ENCODE measurements at regions not wholly inside any gene's neighbourhood (a gene's known extent, or its start where the extent isn't known, plus 50 kb on each side); places are given as distances from the start of the nearest gene placed in this dataset.

DNA sequence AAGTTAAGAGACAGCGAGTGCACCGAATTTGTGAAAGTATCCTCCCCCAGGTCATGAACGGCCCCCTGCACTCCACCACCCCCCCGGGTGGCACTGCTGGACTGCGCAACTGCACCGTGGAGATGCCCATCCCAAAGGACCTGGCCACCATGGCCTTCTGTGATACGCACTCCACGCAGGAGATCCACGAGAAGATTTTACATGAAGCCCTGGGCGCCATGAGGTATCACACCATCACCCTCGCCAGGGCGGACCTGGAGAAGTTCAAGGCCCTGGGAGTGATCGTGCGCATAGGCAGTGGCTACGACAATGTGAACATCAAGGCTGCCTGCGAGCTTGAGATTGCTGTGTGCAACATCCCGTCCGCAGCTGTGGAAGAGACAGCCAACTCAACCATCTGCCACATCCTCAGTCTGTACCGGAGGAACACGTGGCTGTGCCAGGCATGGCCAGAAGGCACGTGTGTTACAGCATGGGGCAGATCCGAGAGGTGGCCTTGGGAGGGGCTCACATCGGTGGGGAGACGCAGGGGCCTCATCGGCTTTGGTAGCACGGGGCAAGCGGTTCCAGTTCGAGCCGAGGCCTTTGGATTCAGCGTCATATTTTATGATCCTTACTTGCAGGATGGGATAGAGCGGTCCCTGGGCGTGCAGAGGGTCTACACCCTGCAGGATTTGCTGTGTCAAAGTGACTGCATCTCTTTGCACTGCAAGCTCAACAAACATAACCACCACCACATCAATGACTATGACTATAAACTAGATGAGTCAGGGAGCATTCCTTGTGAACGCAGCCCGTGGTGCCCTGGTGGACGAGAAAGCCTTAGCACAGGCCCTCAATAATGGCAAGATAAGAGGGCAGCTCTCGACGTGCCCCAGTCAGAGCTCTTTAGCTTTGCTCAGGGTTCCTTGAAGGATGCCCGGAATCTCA is 290.8 kb upstream of the MC4R start:
- DNase-seq (ENCODE audit: low read depth): no peak

DNA sequence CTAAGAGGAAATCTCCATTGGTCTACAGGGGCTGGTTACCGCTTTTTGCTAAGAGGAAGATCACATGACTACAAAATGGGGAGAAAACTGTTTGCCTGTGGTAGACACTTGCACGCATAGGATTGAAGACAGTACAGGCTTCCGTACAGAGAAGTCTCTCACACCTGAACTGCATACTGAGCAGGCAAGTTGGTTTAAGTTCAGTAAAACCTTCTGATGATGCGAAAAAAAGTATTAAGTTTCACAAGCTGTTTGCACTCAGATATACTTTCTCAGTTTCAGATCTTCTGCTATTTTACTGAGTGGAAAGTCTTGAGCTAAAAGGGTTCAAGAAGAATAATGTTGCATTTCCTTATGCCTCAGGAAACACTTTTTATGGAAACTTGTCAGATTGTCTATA is 292.2 kb upstream of the MC4R start:
- DNase-seq (ENCODE audit: low read depth): no peak

DNA sequence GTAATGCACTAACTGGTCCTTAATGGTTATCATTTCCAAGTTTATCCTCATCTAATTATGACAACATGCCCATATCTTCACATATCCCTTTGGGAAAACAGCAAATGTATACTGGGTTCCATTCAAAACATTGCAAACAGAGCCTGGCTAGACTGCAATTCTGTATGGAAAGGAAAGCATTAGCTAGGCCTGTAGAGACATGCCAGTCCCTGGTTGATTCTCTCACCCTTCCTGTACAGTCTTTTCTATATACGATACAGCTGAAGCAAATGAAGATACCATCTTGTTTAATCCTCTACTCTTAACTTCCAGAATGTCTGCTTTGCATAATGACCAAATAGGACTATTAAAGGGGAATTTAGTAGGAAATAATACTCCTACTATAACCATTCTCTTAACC is 294.4 kb upstream of the MC4R start:
- DNase-seq (ENCODE audit: low read depth): no peak

DNA sequence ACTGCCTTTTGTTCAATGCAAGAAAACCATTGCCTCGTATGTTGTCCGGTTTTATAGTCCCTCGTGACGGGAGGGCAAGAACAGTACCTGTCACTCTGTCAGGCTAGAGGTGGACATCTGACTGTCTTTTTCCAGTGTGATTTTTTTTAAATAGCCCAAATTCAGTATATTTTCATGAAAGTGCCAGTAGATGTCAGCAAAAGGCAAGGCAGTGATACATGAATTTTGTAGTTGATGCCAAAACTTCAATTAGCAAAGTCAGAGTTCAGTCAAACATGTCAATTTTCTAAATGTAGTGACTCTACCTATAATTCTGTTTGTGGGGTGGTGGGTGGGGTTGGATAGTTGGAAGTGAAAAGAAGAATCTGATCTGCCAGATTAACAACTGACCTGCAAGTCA is 296.0 kb upstream of the MC4R start:
- no peak for DNase-seq (ENCODE audit: low read depth)

DNA sequence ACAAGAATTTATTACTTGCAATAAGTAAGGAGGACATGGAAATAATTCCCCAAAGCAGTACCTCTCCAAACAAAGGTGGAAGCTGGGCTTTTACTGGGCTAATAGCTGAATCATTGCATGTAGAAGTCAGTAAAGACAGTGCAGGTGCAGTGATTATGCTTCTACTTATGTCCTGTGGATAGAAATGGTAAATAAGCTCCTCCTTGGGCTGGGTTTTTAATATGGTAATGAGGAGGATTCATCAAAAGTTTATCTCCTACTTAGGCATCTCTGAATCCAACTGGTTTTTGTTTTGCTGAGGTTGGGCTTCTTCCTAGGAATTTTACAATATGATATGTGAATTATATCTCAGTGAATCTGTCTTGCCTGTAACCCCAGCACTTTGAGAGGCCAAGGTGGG is 297.4 kb upstream of the MC4R start:
- no peak for DNase-seq (ENCODE audit: low read depth)

GRCh38 chr18:60671021-60671420 is 298.4 kb upstream of the MC4R start:
- no peak for DNase-seq (ENCODE audit: low read depth)

DNA sequence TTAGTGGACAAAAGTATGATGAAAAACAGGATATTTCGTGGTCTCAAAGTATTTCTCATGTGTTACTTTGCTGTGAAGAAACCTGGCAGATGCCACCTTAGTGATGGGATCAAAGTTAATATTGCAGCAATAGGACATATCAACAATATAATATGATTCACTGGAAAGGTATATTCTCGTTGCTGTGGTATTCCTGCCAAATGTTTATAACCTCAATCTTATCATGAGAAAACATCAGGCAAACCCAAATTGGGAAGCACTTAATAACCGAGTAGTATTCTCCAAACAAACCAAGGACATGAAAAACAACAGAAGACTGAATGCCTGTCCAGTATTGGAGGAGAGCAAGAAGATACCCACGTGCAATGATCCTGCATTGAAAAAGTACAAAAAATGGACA is 302.6 kb upstream of the MC4R start:
- no peak for DNase-seq (ENCODE audit: low read depth)

GRCh38 chr18:60675801-60676200 is 303.2 kb upstream of the MC4R start:
- no peak for DNase-seq (ENCODE audit: low read depth)

- DNase-seq (ENCODE audit: low read depth): no peak
Measured at GRCh38 chr18:60676815-60677214, 304.2 kb upstream of the MC4R start.

- no peak for DNase-seq (ENCODE audit: low read depth)
Measured at GRCh38 chr18:60684843-60685513, 312.4 kb upstream of the MC4R start.

DNA sequence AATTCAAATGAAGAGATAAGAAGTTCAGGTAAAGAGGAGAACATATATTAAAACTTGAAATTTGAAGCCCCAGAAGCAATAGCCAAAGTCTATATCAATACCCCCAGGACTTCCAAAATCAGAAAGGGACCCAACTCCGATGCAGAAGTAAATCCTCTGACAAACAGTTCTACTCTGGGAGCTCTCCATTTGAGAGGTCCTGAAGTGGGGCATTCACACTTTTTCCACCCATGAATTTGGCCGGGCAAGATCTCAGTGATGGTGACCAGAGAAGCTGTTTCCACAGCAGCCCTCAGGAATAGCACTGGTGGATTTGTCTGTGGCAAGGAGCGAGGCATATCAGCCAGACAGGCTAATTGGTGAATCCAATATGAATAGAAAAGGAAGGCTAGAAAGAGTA is 313.6 kb upstream of the MC4R start:
- no peak for DNase-seq (ENCODE audit: low read depth)

- DNase-seq (ENCODE audit: low read depth): no peak
Measured at GRCh38 chr18:60691061-60691460, 318.5 kb upstream of the MC4R start.

DNA sequence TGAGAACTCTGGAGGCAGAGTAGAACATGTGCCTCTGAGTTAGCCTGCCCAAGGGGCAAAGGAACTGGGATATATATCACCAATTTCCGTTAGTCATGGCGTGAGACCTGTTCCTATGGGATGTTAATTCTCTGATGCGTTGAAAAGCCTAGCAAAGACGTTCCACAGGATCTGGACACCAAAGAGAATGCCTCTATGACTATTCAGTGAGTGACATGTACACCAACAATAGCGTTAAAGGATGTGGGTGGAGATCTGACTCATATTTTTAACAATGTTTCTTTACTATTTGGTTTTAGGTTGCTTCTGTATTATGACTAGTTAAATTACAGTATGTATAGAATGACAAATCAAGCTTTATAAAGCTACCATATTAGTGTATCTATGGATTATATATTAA is 320.9 kb upstream of the MC4R start:
- peak; percentile 73 for DNase-seq (ENCODE audit: low read depth)

- no peak for DNase-seq (ENCODE audit: low read depth)
Measured at GRCh38 chr18:60698901-60699300, 326.3 kb upstream of the MC4R start.

DNA sequence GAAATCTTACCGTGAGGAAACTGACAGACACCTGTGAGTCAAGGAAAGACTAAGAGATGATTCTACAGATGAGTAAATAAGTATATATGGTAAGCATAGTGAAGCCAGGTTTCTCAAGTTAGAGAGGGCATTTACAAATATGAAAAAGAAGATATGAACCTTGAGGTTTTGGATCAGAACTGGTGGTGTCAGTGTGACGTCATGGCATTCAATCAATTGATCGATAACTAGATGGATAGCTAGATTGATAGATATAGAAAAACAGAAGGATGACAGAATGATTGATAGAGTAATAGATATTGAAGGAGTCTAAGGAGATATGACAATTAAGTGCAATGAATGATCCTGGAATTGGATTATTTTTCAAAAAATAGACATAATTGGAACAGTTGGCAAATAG is 350.2 kb upstream of the MC4R start:
- DNase-seq (ENCODE audit: low read depth): no peak

- no peak for DNase-seq (ENCODE audit: low read depth)
Measured at GRCh38 chr18:60732143-60732542, 359.6 kb upstream of the MC4R start.

GRCh38 chr18:60739212-60739611 is 366.6 kb upstream of the MC4R start:
- no peak for DNase-seq (ENCODE audit: low read depth)

- no peak for DNase-seq (ENCODE audit: low read depth)
Measured at GRCh38 chr18:60740313-60740712, 367.7 kb upstream of the MC4R start.

- DNase-seq (ENCODE audit: low read depth): no peak
Measured at GRCh38 chr18:60746491-60746890, 373.9 kb upstream of the MC4R start.

GRCh38 chr18:60746919-60747318 is 374.3 kb upstream of the MC4R start:
- DNase-seq (ENCODE audit: low read depth): no peak

GRCh38 chr18:60753753-60754152 is 381.2 kb upstream of the MC4R start:
- DNase-seq (ENCODE audit: low read depth): no peak

GRCh38 chr18:60754413-60755009 is 381.9 kb upstream of the MC4R start:
- DNase-seq (ENCODE audit: low read depth): no peak

GRCh38 chr18:60755134-60755533 is 382.6 kb upstream of the MC4R start:
- DNase-seq (ENCODE audit: low read depth): no peak
